SK-N-SH treated with all-trans-retinoic acid at 6 μM for 48 hours (cell line): ENCODE measurements at regions not wholly inside any gene's neighbourhood (a gene's known extent, or its start where the extent isn't known, plus 50 kb on each side); places are given as distances from the start of the nearest gene placed in this dataset.

Source experiments
- ATAC-seq: fragments of 200-7000 bp; cut with Tn5 transposase; 3 replicates; pipeline ENCODE4 v1.9.1; 2020; ENCODE audit warnings: mild to moderate bottlenecking, moderate library complexity
- ARNTL ChIP-seq: fragments of 450-650 bp; formaldehyde crosslinking; IDR thresholded peaks from 2 replicates; pipeline ENCODE4 v1.5.0; 2020; ENCODE audit warnings: low read depth, mild to moderate bottlenecking, moderate library complexity, borderline replicate concordance
- BACH2 ChIP-seq: fragments of 250-450 bp; sonication (Bioruptor Pico); IDR thresholded peaks from 2 replicates; pipeline ENCODE4 v1.9.0; 2021; ENCODE audit warnings: mild to moderate bottlenecking, borderline replicate concordance
- CSDC2 ChIP-seq: fragments of 250-450 bp; sonication (Bioruptor Pico); IDR thresholded peaks from 2 replicates; pipeline ENCODE4 v1.5.0; 2020; ENCODE audit warnings: mild to moderate bottlenecking, moderate library complexity
- CSRNP3 ChIP-seq: fragments of 250-450 bp; sonication (Bioruptor Pico); IDR thresholded peaks from 2 replicates; pipeline ENCODE4 v1.5.1; 2021; ENCODE audit warnings: mild to moderate bottlenecking, moderate library complexity
- ESRRG ChIP-seq: fragments of 250-450 bp; sonication (Bioruptor Pico); IDR thresholded peaks from 2 replicates; pipeline ENCODE4 v1.6.1; 2021; ENCODE audit warnings: mild to moderate bottlenecking
- GLIS3 ChIP-seq: fragments of 250-450 bp; sonication (Bioruptor Pico); IDR thresholded peaks from 2 replicates; pipeline ENCODE4 v1.5.0; 2020; ENCODE audit warnings: mild to moderate bottlenecking, moderate library complexity
- ISL1 ChIP-seq: fragments of 250-450 bp; sonication (Bioruptor Pico); IDR thresholded peaks from 2 replicates; pipeline ENCODE4 v2.1.2; 2022; ENCODE audit warnings: mild to moderate bottlenecking, moderate library complexity
- OSR1 ChIP-seq: fragments of 250-450 bp; sonication (Bioruptor Pico); IDR thresholded peaks from 2 replicates; pipeline ENCODE4 v1.8.0; 2022; ENCODE audit warnings: moderate library complexity, mild to moderate bottlenecking, inconsistent platforms
- POU6F1 ChIP-seq: fragments of 250-450 bp; sonication (Bioruptor Pico); IDR thresholded peaks from 2 replicates; pipeline ENCODE4 v1.8.0; 2021; ENCODE audit warnings: low read depth, mild to moderate bottlenecking, moderate library complexity, borderline replicate concordance
- PPARA ChIP-seq: fragments of 250-450 bp; sonication (Bioruptor Pico); IDR thresholded peaks from 2 replicates; pipeline ENCODE4 v1.5.0; 2020; ENCODE audit warnings: mild to moderate bottlenecking, borderline replicate concordance
- RARB ChIP-seq: fragments of 250-450 bp; sonication (Bioruptor Pico); IDR thresholded peaks from 2 replicates; pipeline ENCODE4 v1.8.0; 2021; ENCODE audit warnings: mild to moderate bottlenecking, moderate library complexity
- TCF4 ChIP-seq: fragments of 250-450 bp; sonication (Bioruptor Pico); IDR thresholded peaks from 2 replicates; pipeline ENCODE4 v1.8.0; 2021; ENCODE audit warnings: mild to moderate bottlenecking, moderate library complexity, borderline replicate concordance
- TOX ChIP-seq: fragments of 250-450 bp; sonication (Bioruptor Pico); IDR thresholded peaks from 2 replicates; pipeline ENCODE4 v1.8.0; 2021; ENCODE audit warnings: mild to moderate bottlenecking, moderate library complexity, borderline replicate concordance
- ZFP3 ChIP-seq: fragments of 250-450 bp; sonication (Bioruptor Pico); IDR thresholded peaks from 2 replicates; pipeline ENCODE4 v1.5.0; 2020; ENCODE audit warnings: mild to moderate bottlenecking, moderate library complexity
- ZNF565 ChIP-seq: fragments of 450-650 bp; formaldehyde crosslinking; conservative IDR thresholded peaks from 2 replicates; pipeline ENCODE4 v1.5.0; 2020; ENCODE audit warnings: low read depth, mild to moderate bottlenecking, moderate library complexity
- ZNF70 ChIP-seq: fragments of 450-650 bp; formaldehyde crosslinking; IDR thresholded peaks from 2 replicates; pipeline ENCODE4 v1.5.0; 2020; ENCODE audit warnings: mild to moderate bottlenecking, moderate library complexity
- ZNF8 ChIP-seq: fragments of 450-650 bp; formaldehyde crosslinking; IDR thresholded peaks from 2 replicates; pipeline ENCODE4 v1.5.0; 2020; ENCODE audit warnings: mild to moderate bottlenecking, moderate library complexity
- TF ChIP-seq, protein P1 (sequence below): fragments of 250-450 bp; sonication (Bioruptor Pico); IDR thresholded peaks from 2 replicates; pipeline ENCODE4 v1.5.0; 2020; ENCODE audit warnings: mild to moderate bottlenecking, moderate library complexity
- TF ChIP-seq, protein P2 (sequence below): fragments of 250-450 bp; sonication (Bioruptor Pico); IDR thresholded peaks from 2 replicates; pipeline ENCODE4 v1.8.0; 2020; ENCODE audit warnings: mild to moderate bottlenecking, moderate library complexity, borderline replicate concordance
- TF ChIP-seq, protein P3 (sequence below): fragments of 250-450 bp; sonication (Bioruptor Pico); IDR thresholded peaks from 2 replicates; pipeline ENCODE4 v1.5.1; 2020; ENCODE audit warnings: low read depth, mild to moderate bottlenecking, moderate library complexity

- TF ChIP-seq ZNF8 (CRISPR knock-in tag) (no peak), ZNF70 (CRISPR knock-in tag) (no peak), ZFP3 (no peak)
- no peak for ATAC-seq
Observed at GRCh38 chr10:83205861-83206260, 933.4 kb upstream of the GHITM start.

DNA sequence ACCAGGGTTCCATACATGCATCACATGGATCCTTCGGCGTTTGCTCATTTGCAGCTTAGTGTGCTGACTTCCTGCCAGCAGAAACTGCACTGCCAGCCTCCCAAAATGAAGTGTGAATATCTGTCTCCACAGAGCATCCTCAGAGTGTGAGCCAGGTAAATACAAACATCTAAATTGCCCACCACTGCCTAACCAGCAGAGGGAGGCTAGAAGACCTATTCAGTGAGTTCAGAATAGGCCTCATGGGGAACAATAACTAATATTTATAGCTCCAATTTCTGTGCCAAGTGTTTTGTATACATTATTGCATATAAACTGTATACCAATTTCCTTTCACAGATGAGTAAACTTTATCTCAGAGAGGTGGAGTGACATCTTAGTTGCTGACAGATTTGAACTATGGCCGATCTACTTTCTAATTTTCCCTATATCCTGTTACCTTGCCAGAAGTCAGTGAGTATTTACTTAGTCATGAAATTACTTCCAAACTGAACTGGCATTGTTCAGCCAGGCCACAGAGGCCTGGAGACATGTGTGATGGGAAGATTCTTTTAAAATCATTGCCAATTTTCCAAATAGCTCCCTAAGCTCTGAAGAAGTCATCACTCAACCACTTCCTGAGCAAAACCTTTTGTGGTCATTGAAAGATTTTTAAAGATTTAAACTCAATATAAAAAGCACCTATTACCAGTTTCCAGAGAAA is 926.5 kb upstream of the GHITM start:
- ATAC-seq = peak; percentile 89
- no peak for TF ChIP-seq TCF4 (CRISPR knock-in tag)
- no peak for TF ChIP-seq ZNF70 (CRISPR knock-in tag)
- peak; percentile 60 for TF ChIP-seq ISL1
- TF ChIP-seq CSDC2 = no peak

- peak; percentile 27; the same call in 2 of the 3 replicates for ATAC-seq
- TF ChIP-seq, protein P1, sequence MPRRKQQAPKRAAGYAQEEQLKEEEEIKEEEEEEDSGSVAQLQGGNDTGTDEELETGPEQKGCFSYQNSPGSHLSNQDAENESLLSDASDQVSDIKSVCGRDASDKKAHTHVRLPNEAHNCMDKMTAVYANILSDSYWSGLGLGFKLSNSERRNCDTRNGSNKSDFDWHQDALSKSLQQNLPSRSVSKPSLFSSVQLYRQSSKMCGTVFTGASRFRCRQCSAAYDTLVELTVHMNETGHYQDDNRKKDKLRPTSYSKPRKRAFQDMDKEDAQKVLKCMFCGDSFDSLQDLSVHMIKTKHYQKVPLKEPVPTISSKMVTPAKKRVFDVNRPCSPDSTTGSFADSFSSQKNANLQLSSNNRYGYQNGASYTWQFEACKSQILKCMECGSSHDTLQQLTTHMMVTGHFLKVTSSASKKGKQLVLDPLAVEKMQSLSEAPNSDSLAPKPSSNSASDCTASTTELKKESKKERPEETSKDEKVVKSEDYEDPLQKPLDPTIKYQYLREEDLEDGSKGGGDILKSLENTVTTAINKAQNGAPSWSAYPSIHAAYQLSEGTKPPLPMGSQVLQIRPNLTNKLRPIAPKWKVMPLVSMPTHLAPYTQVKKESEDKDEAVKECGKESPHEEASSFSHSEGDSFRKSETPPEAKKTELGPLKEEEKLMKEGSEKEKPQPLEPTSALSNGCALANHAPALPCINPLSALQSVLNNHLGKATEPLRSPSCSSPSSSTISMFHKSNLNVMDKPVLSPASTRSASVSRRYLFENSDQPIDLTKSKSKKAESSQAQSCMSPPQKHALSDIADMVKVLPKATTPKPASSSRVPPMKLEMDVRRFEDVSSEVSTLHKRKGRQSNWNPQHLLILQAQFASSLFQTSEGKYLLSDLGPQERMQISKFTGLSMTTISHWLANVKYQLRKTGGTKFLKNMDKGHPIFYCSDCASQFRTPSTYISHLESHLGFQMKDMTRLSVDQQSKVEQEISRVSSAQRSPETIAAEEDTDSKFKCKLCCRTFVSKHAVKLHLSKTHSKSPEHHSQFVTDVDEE (CRISPR knock-in tag) = no peak
- no peak for TF ChIP-seq ESRRG (CRISPR knock-in tag)
- TF ChIP-seq TCF4 (CRISPR knock-in tag) = no peak
- TF ChIP-seq OSR1 = no peak
- TF ChIP-seq, protein P2, sequence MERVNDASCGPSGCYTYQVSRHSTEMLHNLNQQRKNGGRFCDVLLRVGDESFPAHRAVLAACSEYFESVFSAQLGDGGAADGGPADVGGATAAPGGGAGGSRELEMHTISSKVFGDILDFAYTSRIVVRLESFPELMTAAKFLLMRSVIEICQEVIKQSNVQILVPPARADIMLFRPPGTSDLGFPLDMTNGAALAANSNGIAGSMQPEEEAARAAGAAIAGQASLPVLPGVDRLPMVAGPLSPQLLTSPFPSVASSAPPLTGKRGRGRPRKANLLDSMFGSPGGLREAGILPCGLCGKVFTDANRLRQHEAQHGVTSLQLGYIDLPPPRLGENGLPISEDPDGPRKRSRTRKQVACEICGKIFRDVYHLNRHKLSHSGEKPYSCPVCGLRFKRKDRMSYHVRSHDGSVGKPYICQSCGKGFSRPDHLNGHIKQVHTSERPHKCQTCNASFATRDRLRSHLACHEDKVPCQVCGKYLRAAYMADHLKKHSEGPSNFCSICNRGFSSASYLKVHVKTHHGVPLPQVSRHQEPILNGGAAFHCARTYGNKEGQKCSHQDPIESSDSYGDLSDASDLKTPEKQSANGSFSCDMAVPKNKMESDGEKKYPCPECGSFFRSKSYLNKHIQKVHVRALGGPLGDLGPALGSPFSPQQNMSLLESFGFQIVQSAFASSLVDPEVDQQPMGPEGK = no peak
- no peak for TF ChIP-seq GLIS3
- TF ChIP-seq ZNF565 (CRISPR knock-in tag) = no peak
- TF ChIP-seq CSRNP3 (CRISPR knock-in tag) = no peak
- no peak for TF ChIP-seq ZFP3
- TF ChIP-seq, protein P3, sequence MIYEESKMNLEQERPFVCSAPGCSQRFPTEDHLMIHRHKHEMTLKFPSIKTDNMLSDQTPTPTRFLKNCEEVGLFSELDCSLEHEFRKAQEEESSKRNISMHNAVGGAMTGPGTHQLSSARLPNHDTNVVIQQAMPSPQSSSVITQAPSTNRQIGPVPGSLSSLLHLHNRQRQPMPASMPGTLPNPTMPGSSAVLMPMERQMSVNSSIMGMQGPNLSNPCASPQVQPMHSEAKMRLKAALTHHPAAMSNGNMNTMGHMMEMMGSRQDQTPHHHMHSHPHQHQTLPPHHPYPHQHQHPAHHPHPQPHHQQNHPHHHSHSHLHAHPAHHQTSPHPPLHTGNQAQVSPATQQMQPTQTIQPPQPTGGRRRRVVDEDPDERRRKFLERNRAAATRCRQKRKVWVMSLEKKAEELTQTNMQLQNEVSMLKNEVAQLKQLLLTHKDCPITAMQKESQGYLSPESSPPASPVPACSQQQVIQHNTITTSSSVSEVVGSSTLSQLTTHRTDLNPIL (CRISPR knock-in tag) = no peak
- TF ChIP-seq PPARA (CRISPR knock-in tag) = no peak
- no peak for TF ChIP-seq ZNF70 (CRISPR knock-in tag)
- TF ChIP-seq ARNTL (CRISPR knock-in tag) = no peak
- TF ChIP-seq BACH2 (CRISPR knock-in tag) = no peak
- TF ChIP-seq TOX (CRISPR knock-in tag) = no peak
Observed at GRCh38 chr10:83214136-83214535, 925.2 kb upstream of the GHITM start.

DNA sequence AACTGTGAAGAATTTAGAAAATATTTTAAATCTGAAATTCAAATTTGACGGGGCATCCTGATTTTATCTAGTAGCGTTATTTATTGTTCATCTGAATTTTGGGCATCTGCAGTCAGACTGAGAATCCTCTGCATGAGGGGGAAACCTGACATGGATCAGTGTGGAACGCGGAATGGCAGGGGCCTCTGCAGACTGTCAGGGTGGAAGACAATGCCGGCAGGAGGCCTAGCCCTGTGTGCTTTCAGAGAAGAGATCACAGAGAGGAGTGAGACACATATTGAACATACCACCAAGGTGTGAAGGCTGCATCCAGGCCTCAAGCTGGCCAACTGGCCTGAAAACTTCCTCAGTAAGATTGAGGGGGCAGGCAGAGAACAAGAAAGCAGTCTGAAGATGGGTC is 921.1 kb upstream of the GHITM start:
- TF ChIP-seq BACH2 (CRISPR knock-in tag) (no peak), ESRRG (CRISPR knock-in tag) (no peak), POU6F1 (CRISPR knock-in tag) (no peak), ISL1 (no peak), ZFP3 (no peak), RARB (CRISPR knock-in tag) (no peak)
- TF ChIP-seq, protein P1 (CRISPR knock-in tag) = no peak
- TF ChIP-seq, protein P3 (CRISPR knock-in tag) = no peak
- ATAC-seq = no peak
